Frontal cortex (tissue), 3 donors: ENCODE measurements at regions not wholly inside any gene's neighbourhood (a gene's known extent, or its start where the extent isn't known, plus 50 kb on each side); places are given as distances from the start of the nearest gene placed in this dataset.
"Not testable (repeated sequence)": the region's sequence is repeated elsewhere in the genome, so short reads cannot be mapped to it uniquely, and the experiment has no call there.

Experiments
- DNase-seq, 2 donors: peaks; one replicate each; pipeline ENCODE4 v3.0.0; 2012; ENCODE audit warnings: low spot score in 2 of 2
- FAIRE-seq: peaks from 2 replicates; lab custom pipeline; 2012; peaks lifted over from hg19 to GRCh38; lab: Jason Lieb, UNC
- donor health status: control.
- donor health status: control.
- donor health status: control.

- FAIRE-seq, DNase-seq: not testable (repeated sequence)
Measured at GRCh38 chr1:70802625-70803024, 245.0 kb downstream of the PTGER3 start.

- no peak for FAIRE-seq
- no peak for DNase-seq
Measured at GRCh38 chr1:70805641-70806040, 242.0 kb downstream of the PTGER3 start.

GRCh38 chr1:70807088-70807664, 240.4 kb downstream of the PTGER3 start:
- no peak for FAIRE-seq
- DNase-seq, result no peak

- no peak for FAIRE-seq
- peak in 1 of 2 donors; percentile 16 for DNase-seq
Measured at GRCh38 chr1:70809069-70809468, 238.5 kb downstream of the PTGER3 start.

- no peak for FAIRE-seq
Measured at GRCh38 chr1:70811815-70812214, 235.8 kb downstream of the PTGER3 start.

GRCh38 chr1:70812442-70813109, 235.0 kb downstream of the PTGER3 start:
- DNase-seq (no peak), FAIRE-seq (no peak)

More at GRCh38 chr1:70811815-70812214, 235.8 kb downstream of the PTGER3 start:
- DNase-seq, result no peak

GRCh38 chr1:70818401-70818800, 229.2 kb downstream of the PTGER3 start:
- FAIRE-seq, result no peak
- DNase-seq, result no peak

- no peak for FAIRE-seq
- no peak for DNase-seq
Measured at GRCh38 chr1:70819231-70819630, 228.4 kb downstream of the PTGER3 start.

GRCh38 chr1:70819785-70820184, 227.8 kb downstream of the PTGER3 start:
- no peak for DNase-seq
- no peak for FAIRE-seq

GRCh38 chr1:70820396-70820795, 227.2 kb downstream of the PTGER3 start:
- FAIRE-seq, result no peak
- no peak for DNase-seq

GRCh38 chr1:70820995-70821394, 226.6 kb downstream of the PTGER3 start:
- no peak for DNase-seq
- no peak for FAIRE-seq

- FAIRE-seq, result no peak
- no peak for DNase-seq
Measured at GRCh38 chr1:70826428-70826827, 221.2 kb downstream of the PTGER3 start.

GRCh38 chr1:70827030-70827429, 220.6 kb downstream of the PTGER3 start:
- DNase-seq (no peak), FAIRE-seq (no peak)

GRCh38 chr1:70828177-70828576, 219.4 kb downstream of the PTGER3 start:
- FAIRE-seq, result no peak
- DNase-seq, result no peak

GRCh38 chr1:70834365-70834764, 213.3 kb downstream of the PTGER3 start:
- FAIRE-seq, result not testable (repeated sequence)

GRCh38 chr1:70836456-70836855, 211.2 kb downstream of the PTGER3 start:
- FAIRE-seq, result no peak
- DNase-seq, result no peak

More at GRCh38 chr1:70834365-70834764, 213.3 kb downstream of the PTGER3 start:
- not testable (repeated sequence) for DNase-seq

- FAIRE-seq (no peak), DNase-seq (no peak)
Measured at GRCh38 chr1:70840260-70840953, 207.2 kb downstream of the PTGER3 start.

- DNase-seq (no peak), FAIRE-seq (no peak)
Measured at GRCh38 chr1:70842562-70842961, 205.1 kb downstream of the PTGER3 start.

- FAIRE-seq, result no peak
- no peak for DNase-seq
Measured at GRCh38 chr1:70843452-70843851, 204.2 kb downstream of the PTGER3 start.

GRCh38 chr1:70847013-70847412, 200.6 kb downstream of the PTGER3 start:
- FAIRE-seq, result no peak

GRCh38 chr1:70855203-70855602, 192.4 kb downstream of the PTGER3 start:
- DNase-seq, result no peak
- FAIRE-seq, result no peak

More at GRCh38 chr1:70847013-70847412, 200.6 kb downstream of the PTGER3 start:
- no peak for DNase-seq
